Muscle of leg (tissue), 3 donors: ENCODE measurements at regions not wholly inside any gene's neighbourhood (a gene's known extent, or its start where the extent isn't known, plus 50 kb on each side); places are given as distances from the start of the nearest gene placed in this dataset.

ENCODE experiments used
- DNase-seq: peaks from one replicate; pipeline ENCODE4 v3.0.0; 2013
- H3K27ac ChIP-seq: one replicate; pipeline ENCODE4 v1.5.1; 2013; ENCODE audit warnings: mild to moderate bottlenecking, low read length, control low read depth
- H3K27me3 ChIP-seq: one replicate; pipeline ENCODE4 v1.6.1; 2013; ENCODE audit warnings: low read length; ENCODE audit not compliant: control insufficient read depth, insufficient read depth
- H3K36me3 ChIP-seq: one replicate; pipeline ENCODE4 v1.6.1; 2013; ENCODE audit warnings: low read length; ENCODE audit not compliant: control insufficient read depth, insufficient read depth
- H3K4me1 ChIP-seq: one replicate; pipeline ENCODE4 v1.6.1; 2013; ENCODE audit warnings: low read length; ENCODE audit not compliant: control insufficient read depth, insufficient read depth
- H3K4me3 ChIP-seq: one replicate; pipeline ENCODE4 v1.5.1; 2013; ENCODE audit warnings: low read length, control low read depth
- H3K9me3 ChIP-seq: replicated peaks from 2 replicates; pipeline ENCODE4 v1.6.1; 2013; ENCODE audit warnings: low read depth, low read length; ENCODE audit not compliant: control insufficient read depth
- WGBS: methylation state at CpG from one replicate; pipeline ENCODE4 v1.1.5; 2013; ENCODE audit warnings: missing lambda C conversion rate; ENCODE audit not compliant: insufficient coverage; 5-methylcytosine and 5-hydroxymethylcytosine counted together

GRCh38 chr3:25064681-25065080 lies 363.4 kb upstream of the RARB start:
- no peaks in the 10 kb centered on the region for H3K27me3 ChIP-seq
- no peak overlapping the region for H3K4me3 ChIP-seq
- no CpG with 5 or more reads among the region's 2 CpGs for WGBS
- no peak for DNase-seq
- no peaks in the 10 kb centered on the region for H3K4me1 ChIP-seq
- no peak overlapping the region for H3K27ac ChIP-seq
- no peaks in the 10 kb centered on the region for H3K36me3 ChIP-seq
- H3K9me3 ChIP-seq, result no peaks in the 10 kb centered on the region

GRCh38 chr3:25069970-25070369 lies 358.1 kb upstream of the RARB start:
- Histone ChIP-seq H3K27ac (no peak overlapping the region), H3K4me3 (no peak overlapping the region), H3K9me3 (no peaks in the 10 kb centered on the region), H3K27me3 (no peaks in the 10 kb centered on the region), H3K36me3 (no peaks in the 10 kb centered on the region), H3K4me1 (no peaks in the 10 kb centered on the region)
- DNase-seq, result no peak
- WGBS, result no CpG with 5 or more reads among the region's 3 CpGs

- 80% methylated on average over 1 of the region's 5 CpGs for WGBS
- Histone ChIP-seq H3K4me3 (no peak overlapping the region), H3K36me3 (no peaks in the 10 kb centered on the region), H3K27me3 (no peaks in the 10 kb centered on the region), H3K9me3 (no peaks in the 10 kb centered on the region), H3K4me1 (no peaks in the 10 kb centered on the region), H3K27ac (no peak overlapping the region)
- no peak for DNase-seq
Observed at GRCh38 chr3:25071846-25072245, 356.2 kb upstream of the RARB start.

- Histone ChIP-seq H3K4me1 (no peaks in the 10 kb centered on the region), H3K27me3 (no peaks in the 10 kb centered on the region), H3K36me3 (no peaks in the 10 kb centered on the region), H3K9me3 (no peaks in the 10 kb centered on the region), H3K27ac (no peak overlapping the region), H3K4me3 (no peak overlapping the region)
- no peak for DNase-seq
- no CpG with 5 or more reads among the region's 1 CpG for WGBS
Observed at GRCh38 chr3:25073423-25073822, 354.6 kb upstream of the RARB start.

- DNase-seq, result no peak
- H3K9me3 ChIP-seq, result no peaks in the 10 kb centered on the region
- no peaks in the 10 kb centered on the region for H3K4me1 ChIP-seq
- 80% methylated on average over 1 of the region's 3 CpGs for WGBS
- no peak overlapping the region for H3K4me3 ChIP-seq
- H3K27ac ChIP-seq, result peak overlapping the region; percentile 5
- H3K27me3 ChIP-seq, result no peaks in the 10 kb centered on the region
- H3K36me3 ChIP-seq, result no peaks in the 10 kb centered on the region
Observed at GRCh38 chr3:25074149-25074548, 353.9 kb upstream of the RARB start.

- whole genome bisulfite sequencing, result no CpG with 5 or more reads among the region's 1 CpG
Observed at GRCh38 chr3:25080461-25080860, 347.6 kb upstream of the RARB start.

GRCh38 chr3:25084016-25084415 lies 344.0 kb upstream of the RARB start:
- H3K27me3 ChIP-seq, result no peaks in the 10 kb centered on the region
- H3K9me3 ChIP-seq, result no peaks in the 10 kb centered on the region
- H3K27ac ChIP-seq, result no peak overlapping the region
- 38% methylated on average over 1 of the region's 1 CpG for WGBS
- DNase-seq, result peak; percentile 14
- H3K36me3 ChIP-seq, result no peaks in the 10 kb centered on the region
- no peaks in the 10 kb centered on the region for H3K4me1 ChIP-seq
- no peak overlapping the region for H3K4me3 ChIP-seq

More at GRCh38 chr3:25080461-25080860, 347.6 kb upstream of the RARB start:
- no peak overlapping the region for H3K4me3 ChIP-seq
- no peaks in the 10 kb centered on the region for H3K27me3 ChIP-seq
- no peaks in the 10 kb centered on the region for H3K4me1 ChIP-seq
- no peak for DNase-seq
- no peaks in the 10 kb centered on the region for H3K36me3 ChIP-seq
- no peak overlapping the region for H3K27ac ChIP-seq
- no peaks in the 10 kb centered on the region for H3K9me3 ChIP-seq

- Histone ChIP-seq H3K4me1 (no peaks in the 10 kb centered on the region), H3K27ac (no peak overlapping the region), H3K36me3 (no peaks in the 10 kb centered on the region), H3K27me3 (no peaks in the 10 kb centered on the region), H3K4me3 (no peak overlapping the region), H3K9me3 (no peaks in the 10 kb centered on the region)
- DNase-seq, result no peak
- 71% methylated on average over 1 of the region's 3 CpGs for WGBS
Observed at GRCh38 chr3:25086721-25087120, 341.3 kb upstream of the RARB start.

- WGBS, result no CpG with 5 or more reads among the region's 5 CpGs
Observed at GRCh38 chr3:25088284-25088683, 339.8 kb upstream of the RARB start.

GRCh38 chr3:25090698-25091453 lies 337.2 kb upstream of the RARB start:
- WGBS, result 51% methylated on average over 2 of the region's 6 CpGs
- Histone ChIP-seq H3K36me3 (no peaks in the 10 kb centered on the region), H3K27me3 (no peaks in the 10 kb centered on the region), H3K27ac (no peak overlapping the region), H3K4me3 (no peak overlapping the region), H3K4me1 (no peaks in the 10 kb centered on the region), H3K9me3 (no peaks in the 10 kb centered on the region)
- DNase-seq, result no peak

More at GRCh38 chr3:25088284-25088683, 339.8 kb upstream of the RARB start:
- DNase-seq, result no peak
- H3K4me3 ChIP-seq, result no peak overlapping the region
- no peaks in the 10 kb centered on the region for H3K9me3 ChIP-seq
- H3K27me3 ChIP-seq, result no peaks in the 10 kb centered on the region
- no peaks in the 10 kb centered on the region for H3K36me3 ChIP-seq
- H3K27ac ChIP-seq, result no peak overlapping the region
- H3K4me1 ChIP-seq, result no peaks in the 10 kb centered on the region

- Histone ChIP-seq H3K4me1 (no peaks in the 10 kb centered on the region), H3K27ac (no peak overlapping the region), H3K9me3 (no peaks in the 10 kb centered on the region), H3K27me3 (no peaks in the 10 kb centered on the region), H3K36me3 (no peaks in the 10 kb centered on the region), H3K4me3 (no peak overlapping the region)
- WGBS, result 71% methylated on average over 1 of the region's 5 CpGs
- DNase-seq, result peak; percentile 46
Observed at GRCh38 chr3:25091934-25092333, 336.1 kb upstream of the RARB start.
